Activated T-cell treated with anti-CD3 and anti-CD28 coated beads, Interleukin-2, amount 50 U/mL, for 24 hours (primary cell): ENCODE measurements at regions not wholly inside any gene's neighbourhood (a gene's known extent, or its start where the extent isn't known, plus 50 kb on each side); places are given as distances from the start of the nearest gene placed in this dataset.
A peak's percentile ranks its signal among the peaks of the same experiment; 100 is the strongest.
"Not testable (repeated sequence)": the region's sequence is repeated elsewhere in the genome, so short reads cannot be mapped to it uniquely, and the experiment has no call there.

Experiments
- DNase-seq: peaks from one replicate; pipeline ENCODE4 v3.0.0-alpha.2; 2020
- H3K27ac Mint-ChIP-seq: 2 replicates; pipeline ENCODE4 v1.8.0; 2020; ENCODE audit warnings: mild to moderate bottlenecking, mixed read lengths
- H3K27me3 Mint-ChIP-seq: 2 replicates; pipeline ENCODE4 v1.8.0; 2020; ENCODE audit warnings: mixed read lengths
- H3K36me3 Mint-ChIP-seq: 2 replicates; pipeline ENCODE4 v1.8.0; 2020; ENCODE audit warnings: low read depth, mixed read lengths
- H3K4me1 Mint-ChIP-seq: 2 replicates; pipeline ENCODE4 v1.8.0; 2020; ENCODE audit warnings: low read depth, mixed read lengths
- H3K4me3 Mint-ChIP-seq: 2 replicates; pipeline ENCODE4 v1.8.0; 2020; ENCODE audit warnings: mild to moderate bottlenecking, moderate library complexity, mixed read lengths
- H3K9me3 Mint-ChIP-seq: 2 replicates; pipeline ENCODE4 v1.8.0; 2020; ENCODE audit warnings: mixed read lengths

GRCh38 chr1:176396604-176397395 is 66.2 kb upstream of the PAPPA2 start:
- not testable (repeated sequence) for H3K36me3 Mint-ChIP-seq, DNase-seq, H3K27me3 Mint-ChIP-seq, H3K4me3 Mint-ChIP-seq, H3K4me1 Mint-ChIP-seq, H3K9me3 Mint-ChIP-seq, H3K27ac Mint-ChIP-seq

DNA sequence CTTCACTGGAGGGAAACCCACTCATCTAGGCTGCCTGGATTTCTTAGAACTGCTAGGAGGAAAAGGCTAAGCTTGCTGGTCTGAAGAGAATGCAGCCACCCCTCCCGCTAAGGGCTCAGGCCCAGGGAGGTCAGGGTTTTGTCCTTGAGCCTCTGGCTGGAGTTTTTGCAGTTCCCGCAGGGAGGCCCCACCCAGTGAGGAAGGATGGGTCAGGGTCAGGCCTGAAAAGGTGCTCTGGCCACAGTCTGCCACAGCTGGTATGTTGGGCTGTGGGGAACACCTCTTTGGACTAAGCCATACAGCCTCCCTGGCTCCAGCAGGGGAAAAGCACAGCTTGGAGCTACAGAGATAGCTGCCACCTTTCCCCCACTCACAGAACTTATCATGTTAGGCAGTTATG is 71.4 kb upstream of the PAPPA2 start:
- Mint-ChIP-seq H3K9me3 (peaks cover 2% of the 10 kb centered on the region), H3K4me1 (no peaks in the 10 kb centered on the region), H3K36me3 (no peaks in the 10 kb centered on the region), H3K4me3 (no peak overlapping the region), H3K27me3 (no peaks in the 10 kb centered on the region), H3K27ac (no peak overlapping the region)
- DNase-seq: no peak

DNA sequence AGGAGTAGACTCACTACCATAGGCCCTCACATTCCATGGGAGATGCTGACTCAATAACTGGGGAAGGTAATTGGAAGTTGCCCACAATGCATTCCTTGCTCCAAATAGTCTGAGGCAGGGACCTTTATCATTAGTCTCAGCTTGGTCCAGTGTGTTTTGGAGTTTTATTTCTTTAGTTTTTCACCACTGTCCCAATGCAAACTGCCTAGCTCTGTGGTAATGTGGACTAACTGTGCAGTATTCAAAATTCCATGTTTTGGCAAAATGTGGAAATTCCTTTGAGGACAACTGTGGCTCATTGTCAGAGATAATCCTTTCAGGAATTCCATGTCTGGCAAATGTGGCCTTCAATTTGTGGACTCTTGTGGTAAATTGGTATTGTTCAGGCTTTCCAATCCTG is 78.1 kb upstream of the PAPPA2 start:
- Mint-ChIP-seq H3K27me3 (peaks cover 8% of the 10 kb centered on the region), H3K9me3 (peaks cover 2% of the 10 kb centered on the region), H3K4me1 (no peaks in the 10 kb centered on the region)

GRCh38 chr1:176382163-176382562 is 80.8 kb upstream of the PAPPA2 start:
- H3K36me3 Mint-ChIP-seq: no peaks in the 10 kb centered on the region
- no peak overlapping the region for H3K27ac Mint-ChIP-seq
- no peak overlapping the region for H3K4me3 Mint-ChIP-seq
- no peak for DNase-seq
- H3K4me1 Mint-ChIP-seq: no peaks in the 10 kb centered on the region
- no peaks in the 10 kb centered on the region for H3K9me3 Mint-ChIP-seq
- peaks cover 10% of the 10 kb centered on the region for H3K27me3 Mint-ChIP-seq

More for the DNA sequence above, 78.1 kb upstream of the PAPPA2 start:
- no peak for DNase-seq
- no peaks in the 10 kb centered on the region for H3K36me3 Mint-ChIP-seq
- H3K4me3 Mint-ChIP-seq: no peak overlapping the region
- H3K27ac Mint-ChIP-seq: no peak overlapping the region

- DNase-seq: no peak
- Mint-ChIP-seq H3K4me3 (no peak overlapping the region), H3K27ac (no peak overlapping the region), H3K27me3 (peaks cover 10% of the 10 kb centered on the region), H3K36me3 (no peaks in the 10 kb centered on the region), H3K4me1 (no peaks in the 10 kb centered on the region), H3K9me3 (no peaks in the 10 kb centered on the region)
Measured at GRCh38 chr1:176379626-176380339, 83.2 kb upstream of the PAPPA2 start.

GRCh38 chr1:176374967-176375569 is 87.9 kb upstream of the PAPPA2 start:
- Mint-ChIP-seq H3K36me3 (no peaks in the 10 kb centered on the region), H3K4me3 (no peak overlapping the region), H3K4me1 (no peaks in the 10 kb centered on the region), H3K9me3 (no peaks in the 10 kb centered on the region), H3K27ac (no peak overlapping the region), H3K27me3 (peaks cover 7% of the 10 kb centered on the region)
- peak; percentile 63 for DNase-seq

GRCh38 chr1:176364236-176364905 is 98.6 kb upstream of the PAPPA2 start:
- Mint-ChIP-seq H3K4me1 (no peaks in the 10 kb centered on the region), H3K9me3 (no peaks in the 10 kb centered on the region), H3K4me3 (no peak overlapping the region), H3K27ac (no peak overlapping the region), H3K36me3 (no peaks in the 10 kb centered on the region), H3K27me3 (no peaks in the 10 kb centered on the region)
- DNase-seq: no peak

GRCh38 chr1:176349135-176349715 is 113.8 kb upstream of the PAPPA2 start:
- not testable (repeated sequence) for DNase-seq, H3K27ac Mint-ChIP-seq, H3K36me3 Mint-ChIP-seq, H3K4me1 Mint-ChIP-seq, H3K27me3 Mint-ChIP-seq, H3K4me3 Mint-ChIP-seq
- peaks cover 23% of the 10 kb centered on the region for H3K9me3 Mint-ChIP-seq

GRCh38 chr1:176341656-176342055 is 121.3 kb upstream of the PAPPA2 start:
- Mint-ChIP-seq H3K27ac (no peak overlapping the region), H3K9me3 (peaks cover 22% of the 10 kb centered on the region), H3K4me3 (no peak overlapping the region), H3K36me3 (no peaks in the 10 kb centered on the region), H3K4me1 (no peaks in the 10 kb centered on the region), H3K27me3 (peaks cover 8% of the 10 kb centered on the region)
- no peak for DNase-seq

- H3K36me3 Mint-ChIP-seq: no peaks in the 10 kb centered on the region
- H3K27me3 Mint-ChIP-seq: peaks cover 14% of the 10 kb centered on the region
- no peaks in the 10 kb centered on the region for H3K4me1 Mint-ChIP-seq
- DNase-seq: no peak
- no peak overlapping the region for H3K4me3 Mint-ChIP-seq
- no peak overlapping the region for H3K27ac Mint-ChIP-seq
- H3K9me3 Mint-ChIP-seq: peaks cover 3% of the 10 kb centered on the region
Measured at GRCh38 chr1:176338877-176339276, 124.1 kb upstream of the PAPPA2 start.

DNA sequence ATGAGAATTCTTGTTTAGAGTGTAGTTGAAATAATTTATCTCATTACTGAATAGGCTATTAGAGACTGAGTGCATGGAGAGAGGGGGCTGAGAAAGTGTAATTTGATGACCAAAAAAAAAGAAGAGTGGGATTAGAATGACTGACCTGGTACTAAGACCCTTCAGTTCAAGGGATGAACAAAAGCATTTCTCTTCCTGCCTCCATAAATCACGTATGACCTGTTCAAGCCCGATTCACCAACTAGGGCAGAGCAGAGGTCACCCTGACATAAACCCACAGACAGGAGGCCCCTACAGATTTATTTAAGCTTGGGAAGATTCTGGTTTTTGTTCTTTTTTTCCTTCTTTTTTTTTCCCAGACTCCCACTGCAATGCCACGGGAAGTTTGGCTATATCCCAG is 123.7 kb upstream of the COP1 start:
- no peaks in the 10 kb centered on the region for H3K4me1 Mint-ChIP-seq
- H3K27me3 Mint-ChIP-seq: peaks cover 4% of the 10 kb centered on the region
- no peak overlapping the region for H3K4me3 Mint-ChIP-seq
- no peak overlapping the region for H3K27ac Mint-ChIP-seq
- DNase-seq: no peak
- H3K36me3 Mint-ChIP-seq: no peaks in the 10 kb centered on the region
- no peaks in the 10 kb centered on the region for H3K9me3 Mint-ChIP-seq

DNA sequence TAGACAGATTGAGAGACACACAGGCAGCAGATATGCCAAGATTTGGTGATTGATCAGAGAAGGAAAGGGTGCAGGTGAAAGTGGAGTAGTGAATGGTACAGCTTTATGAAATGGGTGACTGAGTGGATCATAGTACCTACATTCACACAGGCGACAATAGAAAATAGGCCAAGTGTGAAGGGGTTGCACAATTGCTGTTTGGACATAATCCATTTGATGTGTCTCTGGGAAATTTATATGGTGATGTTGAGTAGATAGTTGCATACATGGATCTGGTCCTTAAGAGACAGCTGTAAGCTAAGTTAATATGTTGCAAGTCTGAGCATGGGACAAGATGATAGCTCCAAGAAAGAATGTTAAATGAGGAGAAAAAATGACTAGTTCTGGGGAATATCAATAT is 118.6 kb upstream of the COP1 start:
- Mint-ChIP-seq H3K9me3 (no peaks in the 10 kb centered on the region), H3K4me3 (no peak overlapping the region), H3K4me1 (no peaks in the 10 kb centered on the region), H3K27me3 (peaks cover 4% of the 10 kb centered on the region), H3K27ac (no peak overlapping the region), H3K36me3 (no peaks in the 10 kb centered on the region)
- no peak for DNase-seq

- no peaks in the 10 kb centered on the region for H3K9me3 Mint-ChIP-seq
- no peaks in the 10 kb centered on the region for H3K4me1 Mint-ChIP-seq
- no peaks in the 10 kb centered on the region for H3K36me3 Mint-ChIP-seq
- no peak overlapping the region for H3K27ac Mint-ChIP-seq
- H3K27me3 Mint-ChIP-seq: peaks cover 7% of the 10 kb centered on the region
- H3K4me3 Mint-ChIP-seq: no peak overlapping the region
- DNase-seq: no peak
Measured at GRCh38 chr1:176323472-176323871, 116.4 kb upstream of the COP1 start.

DNA sequence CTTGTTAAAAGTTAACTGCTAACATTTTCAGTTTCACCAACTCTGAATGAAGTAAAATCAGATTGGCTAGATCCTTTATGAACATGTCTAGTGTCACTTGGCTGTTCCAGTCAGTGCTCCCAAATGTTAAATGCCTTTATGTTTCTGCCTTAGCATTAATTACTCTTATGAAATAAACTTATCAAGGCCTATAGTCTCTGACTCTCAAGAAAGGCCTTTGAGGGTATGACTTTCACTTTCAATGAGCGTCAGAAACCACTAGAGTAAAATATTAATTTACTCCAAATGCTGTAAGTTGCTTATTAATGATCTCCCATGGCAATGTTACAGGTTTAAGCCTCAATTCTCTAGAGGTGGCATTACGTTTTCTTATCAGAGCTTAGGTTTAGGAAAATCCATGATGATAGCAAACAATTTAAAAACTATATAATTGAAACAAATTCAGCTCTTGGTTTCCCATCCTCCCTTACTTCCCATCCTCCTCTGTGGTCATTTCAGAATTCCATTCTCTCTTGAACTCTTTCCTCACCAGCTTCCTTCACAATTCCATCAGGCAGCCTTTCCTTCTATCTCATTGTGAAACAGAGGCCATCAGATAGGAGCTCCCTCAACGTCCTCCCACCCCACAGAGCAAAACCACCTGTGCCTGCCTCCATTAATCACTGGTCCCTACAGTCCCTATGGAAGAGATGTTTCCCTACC is 108.6 kb upstream of the COP1 start:
- peaks cover 2% of the 10 kb centered on the region for H3K9me3 Mint-ChIP-seq
- no peak overlapping the region for H3K27ac Mint-ChIP-seq
- no peak overlapping the region for H3K4me3 Mint-ChIP-seq
- H3K36me3 Mint-ChIP-seq: no peaks in the 10 kb centered on the region
- no peak for DNase-seq
- H3K4me1 Mint-ChIP-seq: no peaks in the 10 kb centered on the region
- H3K27me3 Mint-ChIP-seq: peaks cover 3% of the 10 kb centered on the region
